Type B pancreatic cell (in vitro differentiated cells): ENCODE measurements at regions not wholly inside any gene's neighbourhood (a gene's known extent, or its start where the extent isn't known, plus 50 kb on each side); places are given as distances from the start of the nearest gene placed in this dataset.

Experiments
- DNase-seq: peaks from one replicate; pipeline ENCODE4 v3.0.0; 2021; ENCODE audit warnings: mixed read lengths; ENCODE audit not compliant: unreplicated experiment; ENCODE audit errors: extremely low spot score
- H3K27ac Mint-ChIP-seq: 2 replicates; pipeline ENCODE4 v1.8.0; 2021; ENCODE audit warnings: mild to moderate bottlenecking, mixed read lengths
- H3K27me3 Mint-ChIP-seq: 2 replicates; pipeline ENCODE4 v1.8.0; 2021; ENCODE audit warnings: mixed read lengths
- H3K36me3 Mint-ChIP-seq: 2 replicates; pipeline ENCODE4 v1.8.0; 2021; ENCODE audit warnings: mixed read lengths
- H3K4me1 Mint-ChIP-seq: one replicate; pipeline ENCODE4 v1.8.0; 2021; ENCODE audit warnings: mixed read lengths; ENCODE audit not compliant: unreplicated experiment
- H3K4me3 Mint-ChIP-seq: 2 replicates; pipeline ENCODE4 v1.8.0; 2021; ENCODE audit warnings: mild to moderate bottlenecking, mixed read lengths
- H3K9me3 Mint-ChIP-seq: 2 replicates; pipeline ENCODE4 v1.8.0; 2021; ENCODE audit warnings: mixed read lengths
- CTCF ChIP-seq: fragments of 200-600 bp; sonication (generic); conservative IDR thresholded peaks from 2 replicates; pipeline ENCODE4 v1.5.0; 2021; ENCODE audit warnings: antibody characterized with exemption, mild to moderate bottlenecking

- H3K9me3 Mint-ChIP-seq = no peaks in the 10 kb centered on the region
- peaks cover 12% of the 10 kb centered on the region for H3K4me1 Mint-ChIP-seq
- no peaks in the 10 kb centered on the region for H3K36me3 Mint-ChIP-seq
- peaks cover 2% of the 10 kb centered on the region for H3K27me3 Mint-ChIP-seq
- peak overlapping the region; percentile 60 for H3K27ac Mint-ChIP-seq
- no peak overlapping the region for H3K4me3 Mint-ChIP-seq
- DNase-seq = no peak
- TF ChIP-seq CTCF = no peak
These were observed 104.2 kb upstream of the THRB start for GRCh38 chr3:24598695-24599470.

- Mint-ChIP-seq H3K4me1 (peaks cover 12% of the 10 kb centered on the region), H3K36me3 (no peaks in the 10 kb centered on the region), H3K9me3 (no peaks in the 10 kb centered on the region), H3K4me3 (no peak overlapping the region), H3K27ac (no peak overlapping the region), H3K27me3 (peaks cover 2% of the 10 kb centered on the region)
- no peak for TF ChIP-seq CTCF
- no peak for DNase-seq
These were observed 106.7 kb upstream of the THRB start for GRCh38 chr3:24601066-24601939.

GRCh38 chr3:24604215-24604614, 109.6 kb upstream of the THRB start:
- no peak overlapping the region for H3K27ac Mint-ChIP-seq
- no peak for DNase-seq
- H3K36me3 Mint-ChIP-seq = no peaks in the 10 kb centered on the region
- H3K4me3 Mint-ChIP-seq = no peak overlapping the region
- TF ChIP-seq CTCF = no peak
- peaks cover 2% of the 10 kb centered on the region for H3K27me3 Mint-ChIP-seq
- H3K4me1 Mint-ChIP-seq = peaks cover 7% of the 10 kb centered on the region
- no peaks in the 10 kb centered on the region for H3K9me3 Mint-ChIP-seq

- peaks cover 2% of the 10 kb centered on the region for H3K27me3 Mint-ChIP-seq
- H3K4me1 Mint-ChIP-seq = peaks cover 3% of the 10 kb centered on the region
- no peak for DNase-seq
These were observed 110.9 kb upstream of the THRB start for GRCh38 chr3:24605511-24606028.

GRCh38 chr3:24607281-24607680, 112.6 kb upstream of the THRB start:
- DNase-seq = no peak
- TF ChIP-seq CTCF = no peak
- H3K27me3 Mint-ChIP-seq = no peaks in the 10 kb centered on the region
- peaks cover 3% of the 10 kb centered on the region for H3K4me1 Mint-ChIP-seq
- no peak overlapping the region for H3K4me3 Mint-ChIP-seq
- H3K36me3 Mint-ChIP-seq = no peaks in the 10 kb centered on the region
- no peaks in the 10 kb centered on the region for H3K9me3 Mint-ChIP-seq
- H3K27ac Mint-ChIP-seq = no peak overlapping the region

More at GRCh38 chr3:24605511-24606028, 110.9 kb upstream of the THRB start:
- Mint-ChIP-seq H3K4me3 (no peak overlapping the region), H3K27ac (no peak overlapping the region), H3K36me3 (no peaks in the 10 kb centered on the region), H3K9me3 (no peaks in the 10 kb centered on the region)
- no peak for TF ChIP-seq CTCF
